K562 (cell line): ENCODE measurements at regions not wholly inside any gene's neighbourhood (a gene's known extent, or its start where the extent isn't known, plus 50 kb on each side); places are given as distances from the start of the nearest gene placed in this dataset.

ENCODE experiments used
- CBX5 ChIP-seq: IDR thresholded peaks from 2 replicates; pipeline ENCODE4 v1.6.1; 2014; ENCODE audit warnings: low read depth, borderline replicate concordance
- CREM ChIP-seq: IDR thresholded peaks from 2 replicates; pipeline ENCODE4 v1.6.1; 2014; ENCODE audit warnings: antibody characterized with exemption, low read depth
- FOS ChIP-seq: IDR thresholded peaks from 3 replicates; pipeline ENCODE4 v1.6.1; 2011; ENCODE audit not compliant: insufficient read length; ENCODE audit errors: extremely low read depth
- JUND ChIP-seq, 2 experiments: IDR thresholded peaks; 2 replicates in 1 of 2; 3 replicates in 1 of 2; pipeline ENCODE4 v1.6.1; 2011; ENCODE audit warnings: borderline replicate concordance in 2 of 2, low read depth in 2 of 2, low read length in 2 of 2, improper control_type of control experiment in 1 of 2, missing biosample characterization in 1 of 2, missing genetic modification characterization in 1 of 2, missing genetic modification reagents in 1 of 2
- MEF2A ChIP-seq: IDR thresholded peaks from 2 replicates; pipeline ENCODE4 v1.6.1; 2011; ENCODE audit warnings: low read depth, mild to moderate bottlenecking, low read length, moderate library complexity; ENCODE audit not compliant: control insufficient read depth
- SMAD4 ChIP-seq: fragments of 250-450 bp; sonication (Bioruptor Pico); conservative IDR thresholded peaks from 2 replicates; pipeline ENCODE4 v1.8.0; 2021; ENCODE audit warnings: inconsistent platforms, mild to moderate bottlenecking, moderate library complexity
- TCF7 ChIP-seq: sonication (generic); IDR thresholded peaks from 2 replicates; pipeline ENCODE4 v1.6.1; 2016; ENCODE audit warnings: antibody characterized with exemption, borderline replicate concordance
- ZBTB8A ChIP-seq: fragments of 450-650 bp; IDR thresholded peaks from 2 replicates; pipeline ENCODE4 v1.6.1; 2018; ENCODE audit warnings: mild to moderate bottlenecking, moderate library complexity; ENCODE audit not compliant: partially characterized antibody
- ZFPM2 ChIP-seq: fragments of 250-450 bp; sonication (Bioruptor Pico); IDR thresholded peaks from 2 replicates; pipeline ENCODE4 v1.5.1; 2022; ENCODE audit warnings: mild to moderate bottlenecking
- ZNF551 ChIP-seq: fragments of 250-450 bp; sonication (Bioruptor Pico); IDR thresholded peaks from 2 replicates; pipeline ENCODE4 v1.5.0; 2021; ENCODE audit warnings: mild to moderate bottlenecking, moderate library complexity
- TF ChIP-seq, protein P1 (sequence below), 3 experiments: IDR thresholded peaks in 2 of 3; conservative IDR thresholded peaks in 1 of 3; 2 replicates each; pipeline ENCODE4 v1.5.1; 2011 to 2012; ENCODE audit warnings: low read length in 3 of 3, mild to moderate bottlenecking in 3 of 3, control low read depth in 2 of 3, improper control_type of control experiment in 1 of 3, inconsistent platforms in 1 of 3, low read depth in 1 of 3, mixed read lengths in 1 of 3, moderate library complexity in 1 of 3; ENCODE audit not compliant: insufficient read depth in 2 of 3
- TF ChIP-seq, protein P2 (sequence below), 2 experiments: fragments of 450-650 bp; IDR thresholded peaks; 2 replicates each; pipeline ENCODE4 v1.6.1; 2018; ENCODE audit warnings: mild to moderate bottlenecking in 2 of 2, low read depth in 1 of 2; ENCODE audit not compliant: partially characterized antibody in 2 of 2
- TF ChIP-seq, protein P3 (sequence below): fragments of 450-650 bp; formaldehyde crosslinking; IDR thresholded peaks from 2 replicates; pipeline ENCODE4 v1.4.0; 2022; ENCODE audit warnings: mild to moderate bottlenecking, moderate library complexity

DNA sequence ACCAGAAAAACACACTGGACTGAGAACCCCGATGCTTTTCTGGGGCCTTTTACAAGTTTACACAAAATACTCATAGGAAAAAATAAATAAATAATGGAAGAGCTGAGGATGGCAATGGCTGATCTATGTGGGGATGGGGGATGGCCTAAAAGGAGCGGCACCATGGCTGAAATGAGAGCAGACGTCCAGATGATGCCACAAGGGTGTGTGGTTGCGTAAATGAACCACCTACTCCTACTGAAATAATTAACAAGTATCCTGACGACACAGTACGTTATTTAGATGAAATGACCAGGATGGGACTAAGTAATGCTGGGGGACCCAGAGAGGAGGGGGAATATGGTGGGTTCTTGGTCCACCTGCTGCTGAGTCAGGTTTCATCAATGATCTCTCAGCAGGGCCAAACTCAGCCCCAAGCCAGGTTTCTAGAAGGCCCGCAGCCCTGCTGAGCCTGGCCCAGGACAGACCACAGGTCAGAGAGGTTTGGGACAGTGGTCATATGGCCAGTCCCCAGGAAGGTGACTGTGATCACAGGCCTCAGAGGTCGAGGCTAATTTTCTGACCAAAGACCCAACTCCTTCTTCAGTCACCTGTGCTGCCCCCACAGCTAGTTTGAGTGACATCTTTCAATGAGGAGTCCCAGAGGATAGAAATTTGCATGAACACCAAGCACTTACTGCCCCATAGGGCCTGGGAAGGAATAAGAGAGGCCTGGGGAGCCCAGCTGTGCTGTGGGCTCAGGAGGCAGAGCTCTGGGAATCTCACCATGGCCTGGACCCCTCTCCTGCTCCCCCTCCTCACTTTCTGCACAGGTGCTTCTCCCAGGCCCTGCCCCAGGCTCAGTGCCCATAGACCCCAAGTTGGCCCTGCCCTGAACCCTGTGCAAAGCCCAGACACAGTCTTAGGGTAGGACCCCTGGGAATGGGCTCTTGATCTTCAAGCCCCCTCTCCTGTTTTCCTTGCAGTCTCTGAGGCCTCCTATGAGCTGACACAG, 76.3 kb upstream of the IGLL5 start:
- TF ChIP-seq ZFPM2 (CRISPR knock-in tag) (no peak), MEF2A (no peak), FOS (no peak), CBX5 (no peak), SMAD4 (CRISPR knock-in tag) (no peak), ZBTB8A (no peak), CREM (no peak), TCF7 (no peak), JUND (IDR thresholded peaks at IDR 0.05; ENCODE audit: borderline replicate concordance, low read depth, low read length) (no peak), JUND (tag; IDR thresholded peaks at IDR 0.05; ENCODE audit: borderline replicate concordance, low read depth, low read length) (no peak), ZNF551 (no peak)
- TF ChIP-seq, protein P1, sequence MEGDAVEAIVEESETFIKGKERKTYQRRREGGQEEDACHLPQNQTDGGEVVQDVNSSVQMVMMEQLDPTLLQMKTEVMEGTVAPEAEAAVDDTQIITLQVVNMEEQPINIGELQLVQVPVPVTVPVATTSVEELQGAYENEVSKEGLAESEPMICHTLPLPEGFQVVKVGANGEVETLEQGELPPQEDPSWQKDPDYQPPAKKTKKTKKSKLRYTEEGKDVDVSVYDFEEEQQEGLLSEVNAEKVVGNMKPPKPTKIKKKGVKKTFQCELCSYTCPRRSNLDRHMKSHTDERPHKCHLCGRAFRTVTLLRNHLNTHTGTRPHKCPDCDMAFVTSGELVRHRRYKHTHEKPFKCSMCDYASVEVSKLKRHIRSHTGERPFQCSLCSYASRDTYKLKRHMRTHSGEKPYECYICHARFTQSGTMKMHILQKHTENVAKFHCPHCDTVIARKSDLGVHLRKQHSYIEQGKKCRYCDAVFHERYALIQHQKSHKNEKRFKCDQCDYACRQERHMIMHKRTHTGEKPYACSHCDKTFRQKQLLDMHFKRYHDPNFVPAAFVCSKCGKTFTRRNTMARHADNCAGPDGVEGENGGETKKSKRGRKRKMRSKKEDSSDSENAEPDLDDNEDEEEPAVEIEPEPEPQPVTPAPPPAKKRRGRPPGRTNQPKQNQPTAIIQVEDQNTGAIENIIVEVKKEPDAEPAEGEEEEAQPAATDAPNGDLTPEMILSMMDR (IDR thresholded peaks at IDR 0.05 in 2 of 3, conservative IDR thresholded peaks at IDR 0.05 in 1 of 3; ENCODE audit: insufficient read depth in 2 of 3, low read depth in 1 of 3, low read length in 3 of 3) = no peak
- TF ChIP-seq, protein P2, sequence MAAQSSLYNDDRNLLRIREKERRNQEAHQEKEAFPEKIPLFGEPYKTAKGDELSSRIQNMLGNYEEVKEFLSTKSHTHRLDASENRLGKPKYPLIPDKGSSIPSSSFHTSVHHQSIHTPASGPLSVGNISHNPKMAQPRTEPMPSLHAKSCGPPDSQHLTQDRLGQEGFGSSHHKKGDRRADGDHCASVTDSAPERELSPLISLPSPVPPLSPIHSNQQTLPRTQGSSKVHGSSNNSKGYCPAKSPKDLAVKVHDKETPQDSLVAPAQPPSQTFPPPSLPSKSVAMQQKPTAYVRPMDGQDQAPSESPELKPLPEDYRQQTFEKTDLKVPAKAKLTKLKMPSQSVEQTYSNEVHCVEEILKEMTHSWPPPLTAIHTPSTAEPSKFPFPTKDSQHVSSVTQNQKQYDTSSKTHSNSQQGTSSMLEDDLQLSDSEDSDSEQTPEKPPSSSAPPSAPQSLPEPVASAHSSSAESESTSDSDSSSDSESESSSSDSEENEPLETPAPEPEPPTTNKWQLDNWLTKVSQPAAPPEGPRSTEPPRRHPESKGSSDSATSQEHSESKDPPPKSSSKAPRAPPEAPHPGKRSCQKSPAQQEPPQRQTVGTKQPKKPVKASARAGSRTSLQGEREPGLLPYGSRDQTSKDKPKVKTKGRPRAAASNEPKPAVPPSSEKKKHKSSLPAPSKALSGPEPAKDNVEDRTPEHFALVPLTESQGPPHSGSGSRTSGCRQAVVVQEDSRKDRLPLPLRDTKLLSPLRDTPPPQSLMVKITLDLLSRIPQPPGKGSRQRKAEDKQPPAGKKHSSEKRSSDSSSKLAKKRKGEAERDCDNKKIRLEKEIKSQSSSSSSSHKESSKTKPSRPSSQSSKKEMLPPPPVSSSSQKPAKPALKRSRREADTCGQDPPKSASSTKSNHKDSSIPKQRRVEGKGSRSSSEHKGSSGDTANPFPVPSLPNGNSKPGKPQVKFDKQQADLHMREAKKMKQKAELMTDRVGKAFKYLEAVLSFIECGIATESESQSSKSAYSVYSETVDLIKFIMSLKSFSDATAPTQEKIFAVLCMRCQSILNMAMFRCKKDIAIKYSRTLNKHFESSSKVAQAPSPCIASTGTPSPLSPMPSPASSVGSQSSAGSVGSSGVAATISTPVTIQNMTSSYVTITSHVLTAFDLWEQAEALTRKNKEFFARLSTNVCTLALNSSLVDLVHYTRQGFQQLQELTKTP (IDR thresholded peaks at IDR 0.05; ENCODE audit: low read depth in 1 of 2, partially characterized antibody in 2 of 2) = no peak
- TF ChIP-seq, protein P3, sequence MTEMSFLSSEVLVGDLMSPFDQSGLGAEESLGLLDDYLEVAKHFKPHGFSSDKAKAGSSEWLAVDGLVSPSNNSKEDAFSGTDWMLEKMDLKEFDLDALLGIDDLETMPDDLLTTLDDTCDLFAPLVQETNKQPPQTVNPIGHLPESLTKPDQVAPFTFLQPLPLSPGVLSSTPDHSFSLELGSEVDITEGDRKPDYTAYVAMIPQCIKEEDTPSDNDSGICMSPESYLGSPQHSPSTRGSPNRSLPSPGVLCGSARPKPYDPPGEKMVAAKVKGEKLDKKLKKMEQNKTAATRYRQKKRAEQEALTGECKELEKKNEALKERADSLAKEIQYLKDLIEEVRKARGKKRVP (CRISPR knock-in tag) = no peak
